H1 (cell line): ENCODE measurements at regions not wholly inside any gene's neighbourhood (a gene's known extent, or its start where the extent isn't known, plus 50 kb on each side); places are given as distances from the start of the nearest gene placed in this dataset.

Experiments used
- CTCF ChIA-PET: fragments of 300-600 bp; sonication (Branson Sonifier 250); formaldehyde crosslinking; loops from one replicate; lab custom pipeline; 2021; ENCODE audit not compliant: partially characterized antibody; lab: Charles Lee
- POLR2A ChIA-PET: fragments of 300-600 bp; sonication (Branson Sonifier 250); formaldehyde crosslinking; loops from one replicate; lab custom pipeline; 2021; ENCODE audit warnings: inconsistent platforms; ENCODE audit not compliant: partially characterized antibody; lab: Charles Lee
- DNase-seq, 2 experiments: peaks; one replicate each; pipeline versions ENCODE4 v3.0.0 to v3.0.0-alpha.2; 2010 to 2022; ENCODE audit warnings: low spot score in 2 of 2, low read depth in 1 of 2, mixed read lengths in 1 of 2
- FAIRE-seq: peaks from 2 replicates; lab custom pipeline; 2011; peaks lifted over from hg19 to GRCh38; lab: Jason Lieb, UNC
- H2AFZ ChIP-seq: 2 replicates; pipeline ENCODE4 v1.8.1; 2012; ENCODE audit warnings: low read length, inconsistent platforms
- H2AK5ac ChIP-seq: 2 replicates; pipeline ENCODE4 v1.6.1; 2013; ENCODE audit warnings: low read depth, low read length
- H2BK120ac ChIP-seq: replicated peaks from 2 replicates; pipeline ENCODE3; 2013; ENCODE audit warnings: low read depth, low read length, inconsistent platforms
- H2BK12ac ChIP-seq: 2 replicates; pipeline ENCODE4 v1.6.1; 2013; ENCODE audit warnings: low read depth, low read length
- H2BK15ac ChIP-seq: 2 replicates; pipeline ENCODE4 v1.6.1; 2013; ENCODE audit warnings: low read length
- H2BK20ac ChIP-seq: 2 replicates; pipeline ENCODE4 v1.6.1; 2013; ENCODE audit warnings: low read length
- H2BK5ac ChIP-seq: 2 replicates; pipeline ENCODE4 v1.6.1; 2013; ENCODE audit warnings: low read depth, low read length
- H3K14ac ChIP-seq: 2 replicates; pipeline ENCODE4 v1.6.1; 2013; ENCODE audit warnings: inconsistent platforms; ENCODE audit not compliant: insufficient read length
- H3K18ac ChIP-seq: 2 replicates; pipeline ENCODE4 v1.6.1; 2013; ENCODE audit warnings: low read length; ENCODE audit errors: extremely low read depth
- H3K23ac ChIP-seq: 2 replicates; pipeline ENCODE4 v1.6.1; 2013; ENCODE audit warnings: inconsistent platforms; ENCODE audit not compliant: insufficient read length
- H3K23me2 ChIP-seq: 2 replicates; pipeline ENCODE4 v1.6.1; 2013; ENCODE audit warnings: low read depth, low read length
- H3K27ac ChIP-seq: 2 replicates; pipeline ENCODE4 v1.6.1; 2011; ENCODE audit warnings: low read depth, low read length, inconsistent platforms
- H3K27me3 ChIP-seq, 4 experiments: replicated peaks in 1 of 4; 1 replicate in 1 of 4; 2 replicates in 3 of 4; pipeline versions ENCODE4 v1.6.1 to v1.8.1; 2011 to 2013; ENCODE audit warnings: low read length in 3 of 4, mild to moderate bottlenecking in 3 of 4, inconsistent platforms in 2 of 4, mixed read lengths in 2 of 4, moderate library complexity in 1 of 4; ENCODE audit not compliant: control insufficient read depth in 3 of 4, insufficient read depth in 3 of 4; ENCODE audit errors: extremely low read depth in 1 of 4
- H3K36me3 ChIP-seq, 4 experiments: 2 replicates each; pipeline versions ENCODE4 v1.6.1 to v1.8.1; 2011 to 2013; ENCODE audit warnings: mild to moderate bottlenecking in 4 of 4, low read length in 3 of 4, moderate library complexity in 2 of 4, control low read depth in 1 of 4, inconsistent platforms in 1 of 4; ENCODE audit not compliant: insufficient read depth in 4 of 4, control insufficient read depth in 2 of 4
- H3K4ac ChIP-seq: replicated peaks from 2 replicates; pipeline ENCODE3; 2013; ENCODE audit warnings: low read length, low read depth, mixed read lengths, inconsistent platforms; ENCODE audit not compliant: insufficient read length
- H3K4me1 ChIP-seq, 4 experiments: replicated peaks in 1 of 4; 1 replicate in 1 of 4; 2 replicates in 3 of 4; pipeline versions ENCODE4 v1.6.1 to v1.8.1; 2011 to 2013; ENCODE audit warnings: low read length in 3 of 4, inconsistent platforms in 2 of 4, mixed read lengths in 1 of 4; ENCODE audit not compliant: insufficient read depth in 4 of 4, control insufficient read depth in 3 of 4
- H3K4me2 ChIP-seq, 2 experiments: 2 replicates each; pipeline versions ENCODE4 v1.6.1 to v1.8.1; 2011 to 2013; ENCODE audit warnings: low read depth in 2 of 2, low read length in 2 of 2, control low read depth in 1 of 2, inconsistent platforms in 1 of 2, mild to moderate bottlenecking in 1 of 2; ENCODE audit not compliant: insufficient read depth in 1 of 2
- H3K4me3 ChIP-seq, 4 experiments: fragments of 200-600, 300-600 bp in 1 of 4; sonication (generic), shearing (Covaris generic), sonication (Bioruptor Twin) in 1 of 4; 2 replicates each; pipeline versions ENCODE4 v1.5.1 to v1.8.1; 2011 to 2016; ENCODE audit warnings: low read length in 4 of 4, low read depth in 3 of 4, control low read depth in 2 of 4, inconsistent platforms in 2 of 4, mild to moderate bottlenecking in 2 of 4, mixed read lengths in 1 of 4, moderate library complexity in 1 of 4; ENCODE audit not compliant: insufficient read depth in 2 of 4; ENCODE audit errors: extremely low read depth in 1 of 4
- H3K56ac ChIP-seq: replicated peaks from 2 replicates; pipeline ENCODE3; 2013; ENCODE audit warnings: low read depth, mild to moderate bottlenecking, mixed read lengths, low read length, inconsistent platforms; ENCODE audit not compliant: insufficient read length
- H3K79me1 ChIP-seq: 2 replicates; pipeline ENCODE4 v1.6.1; 2013; ENCODE audit warnings: low read depth, low read length, control low read depth
- H3K79me2 ChIP-seq, 2 experiments: 2 replicates each; pipeline versions ENCODE4 v1.6.1 to v1.8.1; 2012 to 2013; ENCODE audit warnings: low read length in 2 of 2, mild to moderate bottlenecking in 2 of 2, inconsistent platforms in 1 of 2; ENCODE audit not compliant: insufficient read depth in 2 of 2, control insufficient read depth in 1 of 2
- H3K9ac ChIP-seq, 4 experiments: replicated peaks in 1 of 4; 1 replicate in 1 of 4; 2 replicates in 3 of 4; pipeline versions ENCODE4 v1.6.1 to v1.8.1; 2011 to 2013; ENCODE audit warnings: low read depth in 3 of 4, low read length in 3 of 4, control low read depth in 2 of 4, mild to moderate bottlenecking in 2 of 4, moderate library complexity in 2 of 4, inconsistent platforms in 1 of 4; ENCODE audit errors: extremely low read depth in 1 of 4
- H3K9me3 ChIP-seq, 2 experiments: 2 replicates each; pipeline versions ENCODE4 v1.6.1 to v1.8.1; 2012 to 2013; ENCODE audit warnings: mild to moderate bottlenecking in 2 of 2, moderate library complexity in 2 of 2, control low read depth in 1 of 2, inconsistent platforms in 1 of 2, low read depth in 1 of 2, low read length in 1 of 2, mixed read lengths in 1 of 2; ENCODE audit not compliant: insufficient read depth in 2 of 2
- H4K20me1 ChIP-seq, 2 experiments: replicated peaks in 1 of 2; 2 replicates each; pipeline versions ENCODE3 to v1.8.1; 2011 to 2013; ENCODE audit warnings: inconsistent platforms in 2 of 2, low read length in 2 of 2, mild to moderate bottlenecking in 1 of 2; ENCODE audit not compliant: insufficient read depth in 2 of 2, control insufficient read depth in 1 of 2
- H4K5ac ChIP-seq: 2 replicates; pipeline ENCODE4 v1.6.1; 2013; ENCODE audit warnings: low read length, low read depth, mixed read lengths, inconsistent platforms; ENCODE audit not compliant: insufficient read length
- H4K8ac ChIP-seq: 2 replicates; pipeline ENCODE4 v1.8.0; 2013; ENCODE audit warnings: mild to moderate bottlenecking, moderate library complexity, low read length, inconsistent platforms; ENCODE audit not compliant: insufficient read depth; ENCODE audit errors: extremely low read depth
- H4K91ac ChIP-seq: replicated peaks from 2 replicates; pipeline ENCODE3; 2013; ENCODE audit warnings: low read length, mixed read lengths, inconsistent platforms; ENCODE audit not compliant: insufficient read length
- EP300 ChIP-seq, 2 experiments: IDR thresholded peaks; 1 replicate in 1 of 2; 2 replicates in 1 of 2; pipeline ENCODE4 v1.6.1; 2011 to 2012; ENCODE audit warnings: low read depth in 2 of 2, low read length in 2 of 2, mild to moderate bottlenecking in 2 of 2, borderline replicate concordance in 1 of 2, inconsistent platforms in 1 of 2, moderate library complexity in 1 of 2
- MAFK ChIP-seq: IDR thresholded peaks from 2 replicates; pipeline ENCODE4 v1.6.1; 2012; ENCODE audit warnings: low read depth, mild to moderate bottlenecking, improper control_type of control experiment, low read length
- NANOG ChIP-seq: IDR thresholded peaks from 2 replicates; pipeline ENCODE4 v1.6.1; 2011; ENCODE audit warnings: low read length, low read depth, mild to moderate bottlenecking, inconsistent platforms; ENCODE audit not compliant: insufficient read depth, poor library complexity, severe bottlenecking
- SAP30 ChIP-seq: fragments of 300-600 bp; sonication (generic); IDR thresholded peaks from 2 replicates; pipeline ENCODE4 v1.7.1; 2012; ENCODE audit warnings: low read length, moderate library complexity, mild to moderate bottlenecking, inconsistent platforms; ENCODE audit not compliant: insufficient read depth, insufficient replicate concordance
- TEAD4 ChIP-seq: IDR thresholded peaks from 2 replicates; pipeline ENCODE4 v1.6.1; 2012; ENCODE audit warnings: low read depth, low read length, inconsistent platforms, mixed read lengths
- WGBS, 2 experiments: shearing (Covaris generic) in 1 of 2; methylation state at CpG; one replicate each; pipeline versions ENCODE4 v1.1.6 to v1.1.7; 2013 to 2015; ENCODE audit warnings: low lambda C conversion rate in 2 of 2, mixed read lengths in 2 of 2, inconsistent platforms in 1 of 2, low coverage in 1 of 2, missing lambda C conversion rate in 1 of 2; ENCODE audit not compliant: insufficient replicate concordance in 2 of 2, insufficient coverage in 1 of 2, insufficient read length in 1 of 2; ENCODE audit errors: extremely low coverage in 1 of 2, missing lambda C conversion rate in 1 of 2; 5-methylcytosine and 5-hydroxymethylcytosine counted together
- TF ChIP-seq, protein P1 (sequence below): IDR thresholded peaks from 2 replicates; pipeline ENCODE4 v1.6.1; 2012; ENCODE audit warnings: inconsistent platforms
- TF ChIP-seq, protein P2 (sequence below): IDR thresholded peaks from 2 replicates; pipeline ENCODE4 v1.6.1; 2011; ENCODE audit warnings: low read length, improper control_type of control experiment

DNA sequence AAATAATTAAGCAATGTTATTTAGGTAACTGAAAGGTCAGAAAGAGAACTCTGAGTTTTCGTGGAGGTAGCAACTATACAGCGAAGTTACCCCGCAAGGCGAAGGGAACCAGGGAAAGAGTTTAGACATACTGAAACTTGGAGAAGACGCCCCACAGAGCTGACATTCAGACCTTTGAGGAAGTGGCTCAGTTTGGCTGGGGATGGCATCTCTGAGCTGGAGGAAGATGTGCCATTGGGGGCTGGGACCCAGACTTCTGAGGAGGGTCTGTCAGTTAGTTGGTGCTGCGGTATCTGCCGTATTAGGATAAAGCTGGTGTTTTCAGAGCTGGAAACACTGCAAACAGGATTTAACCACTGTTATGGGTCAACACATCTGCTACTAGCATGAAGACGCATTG, 156.6 kb downstream of the ANKRD50 start:
- Histone ChIP-seq H4K91ac (no peak overlapping the region), H3K4ac (no peak overlapping the region), H3K4me2 (no peak overlapping the region), H4K20me1 (no peaks in the 10 kb centered on the region), H3K79me1 (no peaks in the 10 kb centered on the region), H3K18ac (no peak overlapping the region), H2BK5ac (no peak overlapping the region), H3K4me3 (no peak overlapping the region), H2BK12ac (no peak overlapping the region), H4K8ac (no peak overlapping the region), H3K9me3 (no peaks in the 10 kb centered on the region), H3K36me3 (no peaks in the 10 kb centered on the region), H3K4me1 (no peaks in the 10 kb centered on the region), H3K14ac (no peak overlapping the region), H2BK15ac (no peak overlapping the region), H3K9ac (no peak overlapping the region), H3K27ac (no peak overlapping the region), H3K23me2 (no peaks in the 10 kb centered on the region), H2BK120ac (no peak overlapping the region), H4K5ac (no peak overlapping the region), H3K23ac (no peak overlapping the region), H3K27me3 (no peaks in the 10 kb centered on the region), H3K79me2 (no peaks in the 10 kb centered on the region), H2AK5ac (no peak overlapping the region), H2BK20ac (no peak overlapping the region), H3K56ac (no peak overlapping the region), H2AFZ (0 out of 2 replicates have a peak overlapping the region, but pooled peaks have one; percentile 7)
- CTCF ChIA-PET: no interaction called here
- POLR2A ChIA-PET: interaction anchor here (0.8 kb wide), 1 partner anchor 9 kb away, joined by 3 read pairs; no protein-coding TSS in a partner anchor
- 87% methylated on average over 8 of the region's 8 CpGs; no CpG with 5 or more reads in 1 of the 2 experiments for WGBS, 2 experiments
- DNase-seq (no peak), FAIRE-seq (no peak)
- TF ChIP-seq TEAD4: no peak
- no peak for TF ChIP-seq EP300 (IDR thresholded peaks at IDR 0.05; ENCODE audit: borderline replicate concordance in 1 of 2, low read depth in 2 of 2, low read length in 2 of 2)
- TF ChIP-seq, protein P1, sequence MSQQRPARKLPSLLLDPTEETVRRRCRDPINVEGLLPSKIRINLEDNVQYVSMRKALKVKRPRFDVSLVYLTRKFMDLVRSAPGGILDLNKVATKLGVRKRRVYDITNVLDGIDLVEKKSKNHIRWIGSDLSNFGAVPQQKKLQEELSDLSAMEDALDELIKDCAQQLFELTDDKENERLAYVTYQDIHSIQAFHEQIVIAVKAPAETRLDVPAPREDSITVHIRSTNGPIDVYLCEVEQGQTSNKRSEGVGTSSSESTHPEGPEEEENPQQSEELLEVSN: no peak
- no peak for TF ChIP-seq MAFK
- TF ChIP-seq SAP30: no peak
- no peak for TF ChIP-seq NANOG
- TF ChIP-seq, protein P2, sequence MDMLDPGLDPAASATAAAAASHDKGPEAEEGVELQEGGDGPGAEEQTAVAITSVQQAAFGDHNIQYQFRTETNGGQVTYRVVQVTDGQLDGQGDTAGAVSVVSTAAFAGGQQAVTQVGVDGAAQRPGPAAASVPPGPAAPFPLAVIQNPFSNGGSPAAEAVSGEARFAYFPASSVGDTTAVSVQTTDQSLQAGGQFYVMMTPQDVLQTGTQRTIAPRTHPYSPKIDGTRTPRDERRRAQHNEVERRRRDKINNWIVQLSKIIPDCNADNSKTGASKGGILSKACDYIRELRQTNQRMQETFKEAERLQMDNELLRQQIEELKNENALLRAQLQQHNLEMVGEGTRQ: no peak
